ENCODE measurements at regions not wholly inside any gene's neighbourhood (a gene's known extent, or its start where the extent isn't known, plus 50 kb on each side); places are given as distances from the start of the nearest gene placed in this dataset.

- Mint-ChIP-seq H3K9me3 (no peaks in the 10 kb centered on the region), H3K4me1 (peaks cover 8 to 31% of the 10 kb centered on the region in 2 donors), H3K27me3 (no peaks in the 10 kb centered on the region), H3K36me3 (no peaks in the 10 kb centered on the region), H3K27ac (no peak overlapping the region), H3K4me3 (no peak overlapping the region)
- ATAC-seq (replicated peaks), result no peak
- no peak for DNase-seq
Measured at GRCh38 chr6:71491844-71492243, 203.2 kb downstream of the OGFRL1 start.

GRCh38 chr6:71492668-71493067 lies 204.1 kb downstream of the OGFRL1 start:
- H3K4me1 Mint-ChIP-seq, result peaks cover 5 to 23% of the 10 kb centered on the region in 2 donors
- no peaks in the 10 kb centered on the region for H3K9me3 Mint-ChIP-seq
- ATAC-seq (replicated peaks) (no peak), DNase-seq (no peak)
- no peak overlapping the region for H3K4me3 Mint-ChIP-seq
- H3K36me3 Mint-ChIP-seq, result no peaks in the 10 kb centered on the region
- H3K27me3 Mint-ChIP-seq, result no peaks in the 10 kb centered on the region
- no peak overlapping the region for H3K27ac Mint-ChIP-seq

- Mint-ChIP-seq H3K36me3 (no peaks in the 10 kb centered on the region), H3K9me3 (no peaks in the 10 kb centered on the region), H3K27me3 (no peaks in the 10 kb centered on the region), H3K27ac (no peak overlapping the region), H3K4me1 (peaks cover 2 to 14% of the 10 kb centered on the region in 2 donors), H3K4me3 (peak overlapping the region; percentile 62 to 65)
- DNase-seq (no peak), ATAC-seq (replicated peaks) (peak; percentile 85 to 87)
Measured at GRCh38 chr6:71496018-71496721, 207.6 kb downstream of the OGFRL1 start.

GRCh38 chr6:71496722-71497033 lies 208.1 kb downstream of the OGFRL1 start:
- H3K4me3 Mint-ChIP-seq, result peak overlapping the region; percentile 62 to 65
- no peaks in the 10 kb centered on the region for H3K36me3 Mint-ChIP-seq
- ATAC-seq (replicated peaks) (no peak), DNase-seq (no peak)
- H3K27me3 Mint-ChIP-seq, result no peaks in the 10 kb centered on the region
- H3K4me1 Mint-ChIP-seq, result peaks cover 2 to 14% of the 10 kb centered on the region in 2 donors
- H3K27ac Mint-ChIP-seq, result no peak overlapping the region
- no peaks in the 10 kb centered on the region for H3K9me3 Mint-ChIP-seq

GRCh38 chr6:71498638-71499037 lies 210.0 kb downstream of the OGFRL1 start:
- Mint-ChIP-seq H3K27me3 (no peaks in the 10 kb centered on the region), H3K27ac (no peak overlapping the region), H3K9me3 (no peaks in the 10 kb centered on the region), H3K36me3 (no peaks in the 10 kb centered on the region), H3K4me1 (peaks cover 2 to 14% of the 10 kb centered on the region in 2 donors), H3K4me3 (no peak overlapping the region)
- ATAC-seq (replicated peaks) (no peak), DNase-seq (no peak)

- DNase-seq (no peak), ATAC-seq (replicated peaks) (no peak)
- no peaks in the 10 kb centered on the region for H3K9me3 Mint-ChIP-seq
- H3K36me3 Mint-ChIP-seq, result no peaks in the 10 kb centered on the region
- H3K4me3 Mint-ChIP-seq, result no peak overlapping the region
- H3K27ac Mint-ChIP-seq, result no peak overlapping the region
- H3K27me3 Mint-ChIP-seq, result no peaks in the 10 kb centered on the region
- H3K4me1 Mint-ChIP-seq, result peaks cover 2 to 14% of the 10 kb centered on the region in 2 donors
Measured at GRCh38 chr6:71499667-71500066, 211.1 kb downstream of the OGFRL1 start.

- H3K9me3 Mint-ChIP-seq, result no peaks in the 10 kb centered on the region
- ATAC-seq (replicated peaks), result no peak
- H3K4me1 Mint-ChIP-seq, result no peaks in the 10 kb centered on the region
Measured at GRCh38 chr6:71502168-71502567, 213.6 kb downstream of the OGFRL1 start.

GRCh38 chr6:71502956-71503355 lies 214.3 kb downstream of the OGFRL1 start:
- ATAC-seq (replicated peaks), result no peak
- no peaks in the 10 kb centered on the region for H3K27me3 Mint-ChIP-seq
- no peaks in the 10 kb centered on the region for H3K9me3 Mint-ChIP-seq
- H3K4me1 Mint-ChIP-seq, result no peaks in the 10 kb centered on the region
- H3K27ac Mint-ChIP-seq, result no peak overlapping the region
- no peak overlapping the region for H3K4me3 Mint-ChIP-seq
- no peaks in the 10 kb centered on the region for H3K36me3 Mint-ChIP-seq
- no peak for DNase-seq

More at GRCh38 chr6:71502168-71502567, 213.6 kb downstream of the OGFRL1 start:
- Mint-ChIP-seq H3K27me3 (no peaks in the 10 kb centered on the region), H3K4me3 (no peak overlapping the region), H3K36me3 (no peaks in the 10 kb centered on the region), H3K27ac (no peak overlapping the region)
- no peak for DNase-seq

- no peak overlapping the region for H3K4me3 Mint-ChIP-seq
- H3K27ac Mint-ChIP-seq, result no peak overlapping the region
- no peaks in the 10 kb centered on the region for H3K9me3 Mint-ChIP-seq
- no peaks in the 10 kb centered on the region for H3K36me3 Mint-ChIP-seq
- H3K27me3 Mint-ChIP-seq, result no peaks in the 10 kb centered on the region
- DNase-seq (no peak), ATAC-seq (replicated peaks) (no peak)
- H3K4me1 Mint-ChIP-seq, result peaks cover 0 to 8% of the 10 kb centered on the region in 2 donors
Measured at GRCh38 chr6:71507183-71507582, 218.6 kb downstream of the OGFRL1 start.

GRCh38 chr6:71509191-71510005 lies 220.8 kb downstream of the OGFRL1 start:
- no peak for DNase-seq
- ATAC-seq (replicated peaks), result no peak
- Mint-ChIP-seq H3K27me3 (no peaks in the 10 kb centered on the region), H3K4me1 (peaks cover 0 to 8% of the 10 kb centered on the region in 2 donors), H3K9me3 (no peaks in the 10 kb centered on the region), H3K36me3 (no peaks in the 10 kb centered on the region), H3K4me3 (no peak overlapping the region), H3K27ac (no peak overlapping the region)

- Mint-ChIP-seq H3K9me3 (no peaks in the 10 kb centered on the region), H3K27ac (no peak overlapping the region), H3K4me3 (no peak overlapping the region), H3K27me3 (no peaks in the 10 kb centered on the region), H3K4me1 (peaks cover 0 to 8% of the 10 kb centered on the region in 2 donors), H3K36me3 (no peaks in the 10 kb centered on the region)
- ATAC-seq (replicated peaks) (peak; percentile 63 to 83), DNase-seq (no peak)
Measured at GRCh38 chr6:71510057-71510713, 221.6 kb downstream of the OGFRL1 start.

GRCh38 chr6:71510856-71511255 lies 222.2 kb downstream of the OGFRL1 start:
- H3K27me3 Mint-ChIP-seq, result no peaks in the 10 kb centered on the region
- H3K4me3 Mint-ChIP-seq, result no peak overlapping the region

GRCh38 chr6:71512256-71512655 lies 223.6 kb downstream of the OGFRL1 start:
- Mint-ChIP-seq H3K9me3 (no peaks in the 10 kb centered on the region), H3K27me3 (no peaks in the 10 kb centered on the region), H3K27ac (no peak overlapping the region), H3K4me1 (peaks cover 0 to 8% of the 10 kb centered on the region in 2 donors), H3K4me3 (no peak overlapping the region), H3K36me3 (no peaks in the 10 kb centered on the region)
- ATAC-seq (replicated peaks) (no peak), DNase-seq (no peak)

More at GRCh38 chr6:71510856-71511255, 222.2 kb downstream of the OGFRL1 start:
- H3K36me3 Mint-ChIP-seq, result no peaks in the 10 kb centered on the region
- DNase-seq (no peak), ATAC-seq (replicated peaks) (no peak)
- H3K9me3 Mint-ChIP-seq, result no peaks in the 10 kb centered on the region
- H3K27ac Mint-ChIP-seq, result no peak overlapping the region
- H3K4me1 Mint-ChIP-seq, result peaks cover 0 to 8% of the 10 kb centered on the region in 2 donors

- H3K4me1 Mint-ChIP-seq, result peaks cover 0 to 8% of the 10 kb centered on the region in 2 donors
- no peak for DNase-seq
- no peak overlapping the region for H3K27ac Mint-ChIP-seq
- no peaks in the 10 kb centered on the region for H3K27me3 Mint-ChIP-seq
- H3K9me3 Mint-ChIP-seq, result no peaks in the 10 kb centered on the region
- no peaks in the 10 kb centered on the region for H3K36me3 Mint-ChIP-seq
- no peak overlapping the region for H3K4me3 Mint-ChIP-seq
- ATAC-seq (replicated peaks), result no peak
Measured at GRCh38 chr6:71513036-71513435, 224.4 kb downstream of the OGFRL1 start.
